ENCODE measurements at regions not wholly inside any gene's neighbourhood (a gene's known extent, or its start where the extent isn't known, plus 50 kb on each side); places are given as distances from the start of the nearest gene placed in this dataset.

- DNase-seq, result no peak
Observed at GRCh38 chr1:95371666-95372282, 137.8 kb downstream of the RWDD3 start.

GRCh38 chr1:95375174-95375573 lies 141.2 kb downstream of the RWDD3 start:
- no peak for DNase-seq

- no peak for DNase-seq
Observed at GRCh38 chr1:95380909-95381308, 146.9 kb downstream of the RWDD3 start.

GRCh38 chr1:95382000-95382786 lies 148.2 kb downstream of the RWDD3 start:
- no peak for DNase-seq

GRCh38 chr1:95383111-95383510 lies 149.1 kb downstream of the RWDD3 start:
- DNase-seq, result no peak

- DNase-seq, result no peak
Observed at GRCh38 chr1:95384567-95384966, 150.6 kb downstream of the RWDD3 start.

GRCh38 chr1:95386371-95386770 lies 152.4 kb downstream of the RWDD3 start:
- DNase-seq, result no peak

GRCh38 chr1:95386915-95387314 lies 152.9 kb downstream of the RWDD3 start:
- no peak for DNase-seq

- DNase-seq, result no peak
Observed at GRCh38 chr1:95388031-95388430, 154.0 kb downstream of the RWDD3 start.

GRCh38 chr1:95393434-95393833 lies 159.4 kb downstream of the RWDD3 start:
- DNase-seq, result no peak

GRCh38 chr1:95396557-95396956 lies 162.5 kb downstream of the RWDD3 start:
- DNase-seq, result no peak

- no peak for DNase-seq
Observed at GRCh38 chr1:95402780-95403179, 168.8 kb downstream of the RWDD3 start.

- no peak for DNase-seq
Observed at GRCh38 chr1:95406279-95406678, 172.3 kb downstream of the RWDD3 start.

- DNase-seq, result no peak
Observed at GRCh38 chr1:95407131-95407885, 173.3 kb downstream of the RWDD3 start.

GRCh38 chr1:95407886-95408291 lies 173.9 kb downstream of the RWDD3 start:
- DNase-seq, result no peak

- DNase-seq, result no peak
Observed at GRCh38 chr1:95408507-95409136, 174.6 kb downstream of the RWDD3 start.

- DNase-seq, result no peak
Observed at GRCh38 chr1:95409276-95409675, 175.3 kb downstream of the RWDD3 start.

- DNase-seq, result no peak
Observed at GRCh38 chr1:95409901-95410300, 175.9 kb downstream of the RWDD3 start.

GRCh38 chr1:95415146-95415545 lies 181.1 kb downstream of the RWDD3 start:
- no peak for DNase-seq

- no peak for DNase-seq
Observed at GRCh38 chr1:95426772-95427171, 192.8 kb downstream of the RWDD3 start.

- no peak for DNase-seq
Observed at GRCh38 chr1:95427525-95427924, 193.5 kb downstream of the RWDD3 start.

GRCh38 chr1:95431235-95431634 lies 197.2 kb downstream of the RWDD3 start:
- no peak for DNase-seq

- no peak for DNase-seq
Observed at GRCh38 chr1:95435611-95436010, 201.6 kb downstream of the RWDD3 start.
